ENCODE measurements at regions not wholly inside any gene's neighbourhood (a gene's known extent, or its start where the extent isn't known, plus 50 kb on each side); places are given as distances from the start of the nearest gene placed in this dataset.
"Not testable (repeated sequence)": the region's sequence is repeated elsewhere in the genome, so short reads cannot be mapped to it uniquely, and the experiment has no call there.

GRCh38 chr14:53456931-53457330, 303.8 kb upstream of the DDHD1 start:
- no peak for DNase-seq

GRCh38 chr14:53452005-53452673, 299.0 kb upstream of the DDHD1 start:
- no peak for DNase-seq

GRCh38 chr14:53450871-53451270, 297.7 kb upstream of the DDHD1 start:
- no peak for DNase-seq

GRCh38 chr14:53448682-53449081, 295.6 kb upstream of the DDHD1 start:
- no peak for DNase-seq

- no peak for DNase-seq
Measured at GRCh38 chr14:53444677-53445312, 291.7 kb upstream of the DDHD1 start.

- DNase-seq = no peak
Measured at GRCh38 chr14:53441789-53442188, 288.7 kb upstream of the DDHD1 start.

- no peak for DNase-seq
Measured at GRCh38 chr14:53437858-53438257, 284.7 kb upstream of the DDHD1 start.

GRCh38 chr14:53432378-53432802, 279.3 kb upstream of the DDHD1 start:
- DNase-seq = no peak

GRCh38 chr14:53430870-53431269, 277.7 kb upstream of the DDHD1 start:
- DNase-seq = no peak

- no peak for DNase-seq
Measured at GRCh38 chr14:53412819-53413675, 259.9 kb upstream of the DDHD1 start.

GRCh38 chr14:53411125-53411524, 258.0 kb upstream of the DDHD1 start:
- no peak for DNase-seq

- no peak for DNase-seq
Measured at GRCh38 chr14:53409969-53410368, 256.8 kb upstream of the DDHD1 start.

- DNase-seq = no peak
Measured at GRCh38 chr14:53409289-53409688, 256.2 kb upstream of the DDHD1 start.

- no peak for DNase-seq
Measured at GRCh38 chr14:53408175-53408879, 255.2 kb upstream of the DDHD1 start.

- no peak for DNase-seq
Measured at GRCh38 chr14:53406519-53406918, 253.4 kb upstream of the DDHD1 start.

GRCh38 chr14:53401646-53402045, 248.5 kb upstream of the DDHD1 start:
- no peak for DNase-seq

GRCh38 chr14:53399057-53399456, 245.9 kb upstream of the DDHD1 start:
- DNase-seq = no peak

GRCh38 chr14:53398616-53399015, 245.5 kb upstream of the DDHD1 start:
- DNase-seq = no peak

- DNase-seq = not testable (repeated sequence)
Measured at GRCh38 chr14:53395267-53395666, 242.1 kb upstream of the DDHD1 start.

GRCh38 chr14:53391631-53392285, 238.6 kb upstream of the DDHD1 start:
- no peak for DNase-seq

- DNase-seq = no peak
Measured at GRCh38 chr14:53391156-53391555, 238.0 kb upstream of the DDHD1 start.

GRCh38 chr14:53390008-53390407, 236.9 kb upstream of the DDHD1 start:
- DNase-seq = no peak

- no peak for DNase-seq
Measured at GRCh38 chr14:53389202-53389601, 236.1 kb upstream of the DDHD1 start.

Data from CD4-positive, alpha-beta T cell treated with Interleukin-4 for 4 hours (primary cell).